Neural progenitor cell (in vitro differentiated cells): ENCODE measurements at regions not wholly inside any gene's neighbourhood (a gene's known extent, or its start where the extent isn't known, plus 50 kb on each side); places are given as distances from the start of the nearest gene placed in this dataset.

Experiments used
- CTCF ChIP-seq: fragments of 200-600 bp; sonication (generic); IDR thresholded peaks from 2 replicates; pipeline ENCODE4 v1.5.1; 2017; ENCODE audit warnings: antibody characterized with exemption, mild to moderate bottlenecking
- EZH2 ChIP-seq: fragments of 200-600 bp; sonication (generic); IDR thresholded peaks from 2 replicates; pipeline ENCODE4 v1.6.1; 2017; ENCODE audit warnings: antibody characterized with exemption, mild to moderate bottlenecking, moderate library complexity

- no peak for TF ChIP-seq CTCF
- TF ChIP-seq EZH2 = no peak
Observed at GRCh38 chr7:136312592-136312991, 335.4 kb upstream of the MTPN start.
